ENCODE measurements at regions not wholly inside any gene's neighbourhood (a gene's known extent, or its start where the extent isn't known, plus 50 kb on each side); places are given as distances from the start of the nearest gene placed in this dataset.
"Not testable (repeated sequence)": the region's sequence is repeated elsewhere in the genome, so short reads cannot be mapped to it uniquely, and the experiment has no call there.

GRCh38 chr6:98380589-98380988 lies 453.8 kb upstream of the POU3F2 start:
- no peak for DNase-seq

- no peak for DNase-seq
Measured at GRCh38 chr6:98382246-98382645, 452.1 kb upstream of the POU3F2 start.

DNA sequence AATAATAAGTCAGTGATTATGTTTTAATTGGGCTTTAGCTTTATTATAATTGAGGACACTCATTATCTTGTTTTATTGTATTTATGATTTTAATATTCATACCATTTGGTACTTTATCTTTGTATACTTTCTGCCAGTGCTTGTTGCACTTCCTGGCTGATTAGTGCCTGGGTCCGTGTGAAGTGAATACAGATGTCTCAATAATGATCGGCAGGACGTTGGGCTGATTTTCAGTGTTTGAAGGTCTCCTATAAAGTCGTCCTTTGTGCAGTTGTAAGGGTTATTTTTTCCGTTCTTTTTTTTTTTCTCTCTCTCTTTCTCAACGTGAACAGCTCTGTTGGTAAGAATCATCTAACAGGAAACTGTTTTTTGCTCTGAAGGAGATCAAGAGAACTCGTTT lies 450.0 kb upstream of the POU3F2 start:
- no peak for DNase-seq

- DNase-seq = no peak
Measured at GRCh38 chr6:98384801-98385200, 449.6 kb upstream of the POU3F2 start.

DNA sequence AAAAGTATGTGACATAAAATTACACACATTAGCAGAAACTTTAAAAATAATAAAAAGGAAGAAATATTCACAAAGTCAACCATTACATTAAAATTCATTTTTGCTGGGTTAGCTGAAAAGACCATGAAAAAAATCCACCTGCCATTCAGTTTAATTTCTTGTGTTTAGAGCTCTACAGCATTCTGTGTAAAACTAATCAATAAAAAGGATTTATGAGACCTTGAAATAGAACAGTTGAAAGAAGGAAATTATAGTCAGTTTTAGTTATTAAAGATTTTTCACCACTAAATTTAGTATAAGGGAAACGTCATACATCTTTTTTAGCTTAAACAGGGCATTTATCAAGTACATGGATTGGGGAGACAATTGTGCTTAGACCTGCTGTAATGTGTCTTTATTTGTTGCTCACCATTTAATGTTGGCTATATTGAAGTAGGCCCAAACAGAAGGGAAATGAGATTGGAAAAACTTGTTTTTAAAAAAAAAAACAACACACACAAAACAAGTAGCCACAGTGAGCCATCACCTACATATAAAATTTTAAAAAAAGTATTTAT lies 438.7 kb upstream of the POU3F2 start:
- DNase-seq = no peak

- no peak for DNase-seq
Measured at GRCh38 chr6:98416027-98416426, 418.3 kb upstream of the POU3F2 start.

- DNase-seq = not testable (repeated sequence)
Measured at GRCh38 chr6:98416497-98417158, 417.7 kb upstream of the POU3F2 start.

DNA sequence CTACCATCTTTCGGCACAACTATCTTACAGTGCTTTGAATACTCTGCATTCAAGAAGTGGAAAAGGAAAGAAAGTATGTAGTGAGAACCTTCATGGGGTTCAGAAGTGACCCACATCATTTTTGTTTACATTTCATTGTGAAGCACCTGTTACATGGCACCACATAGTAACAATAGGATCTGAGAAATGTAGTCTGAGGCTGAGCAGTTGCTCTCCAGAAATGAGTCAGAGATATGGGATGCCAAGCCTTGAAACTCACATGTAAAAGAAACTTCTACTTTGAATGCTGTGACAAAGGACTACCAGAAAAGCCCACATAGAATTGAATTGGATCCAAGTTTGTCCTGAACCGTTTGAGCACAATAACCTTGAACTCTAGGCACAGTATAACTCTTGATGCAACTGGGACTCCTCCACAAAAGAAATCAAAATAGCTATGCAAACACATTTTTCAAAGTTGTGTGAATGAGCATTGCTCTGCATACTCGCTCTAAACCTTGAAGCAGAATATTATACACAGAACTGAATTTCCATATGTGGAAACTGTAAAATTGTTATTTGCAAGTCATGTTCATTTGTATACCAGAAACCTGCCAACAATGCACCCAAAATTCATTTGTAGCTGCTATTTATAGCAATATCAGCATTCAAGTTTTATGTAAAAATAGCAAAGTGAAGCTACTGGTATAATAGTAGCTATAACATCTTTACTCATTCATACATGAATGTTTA lies 400.9 kb upstream of the POU3F2 start:
- no peak for DNase-seq

DNA sequence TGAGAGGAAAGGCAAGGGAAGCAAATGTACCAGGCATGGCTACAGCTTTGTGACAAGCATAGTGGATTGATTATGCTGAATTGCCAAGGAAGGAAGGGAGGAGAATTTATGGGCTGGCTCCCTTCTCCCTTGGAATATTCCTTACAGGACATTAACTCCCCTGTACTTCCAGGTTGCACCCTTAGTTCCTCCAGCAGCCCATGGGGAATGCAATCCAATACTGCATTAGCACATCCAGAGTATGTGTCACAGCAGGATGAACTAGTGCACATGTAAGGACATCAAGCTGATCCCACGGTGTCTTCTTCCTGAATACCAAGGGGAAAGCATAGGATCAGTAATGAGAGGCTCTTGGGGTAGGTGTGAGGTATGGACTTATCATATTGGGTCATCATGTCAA lies 390.7 kb upstream of the POU3F2 start:
- no peak for DNase-seq

DNA sequence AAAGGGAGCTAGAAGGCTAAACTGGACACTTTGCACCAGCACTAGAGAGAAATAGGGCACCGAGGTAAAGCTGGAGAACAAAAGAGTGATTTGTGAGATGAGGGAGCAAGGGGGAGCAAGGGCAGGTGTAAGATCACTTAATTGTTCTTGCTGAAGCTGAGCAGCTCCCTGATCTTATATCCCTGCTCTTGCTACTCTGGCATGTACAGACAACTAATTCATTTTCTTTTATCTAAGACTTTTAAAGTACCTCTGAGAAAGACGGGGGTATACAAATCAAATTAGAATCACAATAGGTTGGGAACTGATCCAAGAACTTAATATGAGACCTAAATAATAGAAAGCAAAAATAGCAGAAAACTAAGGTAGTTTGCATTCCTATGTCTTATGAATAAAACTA lies 381.7 kb upstream of the POU3F2 start:
- no peak for DNase-seq

DNA sequence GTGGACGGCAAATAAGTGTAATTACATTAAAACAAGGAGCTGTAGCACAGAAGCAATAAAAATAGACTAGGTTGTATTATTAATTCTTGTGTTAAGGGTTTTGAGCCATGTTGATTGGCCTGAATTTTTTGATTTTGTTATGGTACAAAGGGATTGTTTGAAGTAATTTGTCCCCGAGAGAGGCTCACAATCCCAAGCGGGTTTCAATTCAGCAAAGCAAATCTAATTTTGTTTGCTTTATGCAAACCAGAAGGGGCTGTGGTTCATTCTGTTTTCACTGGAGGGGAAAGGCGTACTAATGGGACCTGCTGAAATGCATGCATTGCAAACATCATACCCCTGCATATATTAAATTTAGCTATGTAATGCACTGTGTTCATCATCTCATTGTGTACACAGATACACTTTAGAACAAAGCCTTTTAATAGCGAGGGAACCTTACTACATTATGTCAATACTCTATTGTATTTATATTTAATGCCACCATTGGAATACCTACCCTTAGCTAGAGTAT lies 379.5 kb upstream of the POU3F2 start:
- DNase-seq = no peak

- DNase-seq = no peak
Measured at GRCh38 chr6:98458708-98459107, 375.7 kb upstream of the POU3F2 start.

DNA sequence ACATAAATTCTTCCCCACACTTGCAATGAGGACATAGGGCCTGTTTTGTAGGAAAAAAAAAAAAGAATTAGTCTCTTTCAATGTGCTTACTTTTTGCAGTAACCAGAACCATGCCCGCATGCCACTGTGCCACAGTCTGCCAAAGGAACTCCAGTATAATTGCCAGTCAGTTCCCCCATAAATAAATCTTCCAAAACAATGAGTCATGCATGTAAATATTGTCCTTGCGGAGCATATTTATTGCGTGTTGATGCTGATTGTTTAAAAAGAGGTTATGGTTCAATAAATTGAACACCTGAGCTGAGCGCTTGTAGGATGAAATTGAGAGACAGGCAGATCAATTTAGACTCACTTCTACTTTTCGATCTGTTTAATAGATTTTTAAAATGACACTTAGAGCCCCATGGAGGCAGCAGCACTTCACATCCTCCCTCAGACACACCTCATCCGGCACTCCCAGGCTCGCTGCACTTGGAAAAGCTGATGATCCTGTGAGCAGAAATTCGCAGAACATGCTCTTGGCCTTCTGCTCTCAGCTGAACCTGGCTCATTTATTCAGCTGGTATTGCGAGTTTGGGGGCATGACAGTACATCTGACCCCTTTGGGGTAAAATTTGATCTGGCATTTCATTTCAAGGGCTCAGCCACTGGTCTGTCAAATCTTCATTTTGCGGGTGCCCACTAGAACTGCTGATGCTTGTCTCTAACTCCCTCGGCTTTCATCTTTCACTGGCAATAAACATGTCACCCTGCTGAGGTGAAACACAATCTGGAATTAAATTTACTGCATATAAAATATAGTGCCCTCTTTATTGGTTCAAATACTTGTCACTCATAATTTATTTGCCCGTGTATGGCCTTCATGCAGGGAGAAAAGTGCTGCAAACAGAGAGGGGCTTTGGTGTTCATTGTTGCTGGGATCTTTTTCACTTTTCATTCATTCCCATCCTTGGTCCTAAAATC lies 371.1 kb upstream of the POU3F2 start:
- no peak for DNase-seq

- no peak for DNase-seq
Measured at GRCh38 chr6:98467091-98467490, 367.3 kb upstream of the POU3F2 start.

DNA sequence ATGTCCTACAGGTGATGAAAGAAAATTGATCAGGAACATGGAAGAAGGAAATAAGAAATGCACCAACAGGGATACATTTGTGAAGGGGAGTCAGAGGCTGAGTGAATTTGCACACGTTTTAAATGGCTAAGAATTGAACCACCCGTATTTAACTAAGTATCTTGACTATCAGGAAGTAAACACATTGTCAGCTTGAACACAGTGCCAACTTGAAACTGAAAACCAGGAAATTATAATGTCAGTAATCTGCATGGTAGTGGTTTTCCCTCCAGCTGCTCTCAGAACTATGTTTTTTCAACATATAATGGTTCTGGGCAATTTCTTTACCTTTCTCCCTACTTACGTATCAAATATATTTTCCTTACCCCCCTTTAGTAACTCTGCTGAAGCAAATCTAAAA lies 366.5 kb upstream of the POU3F2 start:
- DNase-seq = no peak

- DNase-seq = no peak
Measured at GRCh38 chr6:98469141-98469540, 365.2 kb upstream of the POU3F2 start.

DNA sequence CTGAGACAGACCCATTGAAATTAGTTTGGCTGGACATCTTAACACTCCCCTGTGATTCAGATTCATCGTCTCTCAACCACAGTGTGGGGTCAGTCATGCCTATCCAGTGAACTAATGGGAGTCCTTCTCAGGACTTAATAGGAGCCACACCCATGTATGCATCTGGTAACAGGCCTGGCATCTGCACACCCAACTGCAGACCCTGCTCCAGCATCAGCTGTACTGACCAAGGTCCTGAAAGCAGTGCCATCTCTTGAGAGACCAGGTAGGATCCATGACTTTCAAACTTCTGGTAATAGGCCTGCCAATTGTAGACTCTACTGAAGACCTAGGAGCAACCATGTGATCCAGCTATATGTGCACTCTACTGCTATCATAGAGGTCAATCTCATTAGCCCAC lies 363.6 kb upstream of the POU3F2 start:
- no peak for DNase-seq

DNA sequence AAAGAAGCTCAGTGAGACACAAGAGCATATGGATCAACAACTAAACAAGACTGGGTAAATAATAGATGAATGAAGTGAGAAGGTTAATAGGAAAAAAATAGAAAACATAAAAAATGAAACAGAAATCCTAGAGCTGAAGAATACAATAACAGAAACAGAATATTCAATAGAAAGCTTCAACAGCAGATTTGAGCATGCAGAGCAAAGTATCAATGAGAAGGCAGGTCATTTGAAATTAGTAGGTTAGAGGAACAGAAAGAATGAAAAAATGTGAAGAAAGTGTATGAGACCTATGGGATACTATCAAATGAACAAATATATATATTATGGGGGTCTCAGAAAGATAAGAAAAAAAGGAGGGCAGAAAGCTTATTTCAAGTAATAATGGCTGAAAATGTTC lies 362.9 kb upstream of the POU3F2 start:
- DNase-seq = no peak

- DNase-seq = no peak
Measured at GRCh38 chr6:98477231-98477630, 357.1 kb upstream of the POU3F2 start.

DNA sequence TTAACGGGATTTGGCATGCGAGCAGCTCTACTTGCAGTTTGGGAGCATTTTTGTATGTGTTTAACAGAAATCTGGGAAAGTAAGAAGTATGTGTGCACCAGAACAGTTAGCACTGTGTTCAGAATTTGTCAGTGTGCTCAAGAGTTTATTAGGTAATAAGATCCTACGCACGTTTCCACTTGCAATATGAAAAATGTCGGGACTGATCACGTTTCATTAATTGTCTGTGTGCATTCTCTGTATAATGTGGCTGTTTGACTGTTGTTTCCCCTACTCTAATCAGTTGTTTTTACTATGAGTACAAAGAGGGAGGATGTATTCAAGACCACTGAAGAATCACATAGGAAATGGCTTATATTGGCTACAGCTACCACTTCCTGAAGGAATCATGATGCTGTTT lies 349.7 kb upstream of the POU3F2 start:
- DNase-seq = no peak

GRCh38 chr6:98485593-98485992 lies 348.8 kb upstream of the POU3F2 start:
- DNase-seq = no peak

- no peak for DNase-seq
Measured at GRCh38 chr6:98486057-98486456, 348.3 kb upstream of the POU3F2 start.

- no peak for DNase-seq
Measured at GRCh38 chr6:98487612-98488011, 346.8 kb upstream of the POU3F2 start.

All from activated CD8-positive, alpha-beta memory T cell treated with anti-CD3 and anti-CD28 coated beads for 24 hours (primary cell).